Femur (tissue), 1 donor: ENCODE measurements at regions not wholly inside any gene's neighbourhood (a gene's known extent, or its start where the extent isn't known, plus 50 kb on each side); places are given as distances from the start of the nearest gene placed in this dataset.

Source experiments
- DNase-seq: peaks from one replicate; pipeline ENCODE4 v3.0.0-alpha.2; 2017

DNA sequence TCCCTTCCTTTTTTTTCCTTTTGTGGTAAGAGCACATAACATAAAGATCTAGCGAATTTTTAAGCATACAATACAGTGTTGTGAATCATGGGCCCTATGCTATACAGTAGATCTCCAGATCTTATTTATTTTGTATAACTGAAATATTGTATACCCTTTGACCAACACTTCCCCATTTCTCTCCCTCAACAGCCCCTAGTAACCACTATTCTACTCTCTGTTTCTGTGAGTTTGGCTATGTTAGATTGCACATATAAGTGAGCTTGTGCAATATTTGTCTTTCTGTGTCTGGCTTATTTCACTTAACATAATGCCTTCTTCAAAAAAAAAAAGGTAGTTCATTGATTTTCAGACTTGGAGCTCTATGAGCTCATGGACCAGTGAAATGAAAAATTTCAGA is 180.5 kb downstream of the C11orf91 start:
- DNase-seq: no peak

DNA sequence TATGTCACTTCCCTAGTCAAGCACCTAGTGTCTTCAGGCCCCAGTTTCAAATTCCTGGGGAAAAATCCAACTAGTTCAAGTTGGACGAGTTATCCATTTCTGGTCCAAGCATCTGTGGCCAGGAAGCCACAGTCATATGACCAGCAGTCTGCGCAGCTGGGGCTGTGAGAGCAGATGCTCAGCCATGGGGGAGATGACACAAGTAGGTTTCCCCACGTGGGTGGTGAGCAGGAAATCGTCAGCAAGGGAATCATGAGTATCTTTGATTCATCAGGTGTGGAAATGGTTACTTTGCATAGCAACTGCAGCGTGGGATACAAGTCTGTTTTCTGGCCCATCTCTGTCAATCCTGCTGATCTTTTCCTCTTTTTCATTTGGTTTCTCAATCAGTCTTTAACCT is 185.3 kb downstream of the C11orf91 start:
- DNase-seq: peak; percentile 28

DNA sequence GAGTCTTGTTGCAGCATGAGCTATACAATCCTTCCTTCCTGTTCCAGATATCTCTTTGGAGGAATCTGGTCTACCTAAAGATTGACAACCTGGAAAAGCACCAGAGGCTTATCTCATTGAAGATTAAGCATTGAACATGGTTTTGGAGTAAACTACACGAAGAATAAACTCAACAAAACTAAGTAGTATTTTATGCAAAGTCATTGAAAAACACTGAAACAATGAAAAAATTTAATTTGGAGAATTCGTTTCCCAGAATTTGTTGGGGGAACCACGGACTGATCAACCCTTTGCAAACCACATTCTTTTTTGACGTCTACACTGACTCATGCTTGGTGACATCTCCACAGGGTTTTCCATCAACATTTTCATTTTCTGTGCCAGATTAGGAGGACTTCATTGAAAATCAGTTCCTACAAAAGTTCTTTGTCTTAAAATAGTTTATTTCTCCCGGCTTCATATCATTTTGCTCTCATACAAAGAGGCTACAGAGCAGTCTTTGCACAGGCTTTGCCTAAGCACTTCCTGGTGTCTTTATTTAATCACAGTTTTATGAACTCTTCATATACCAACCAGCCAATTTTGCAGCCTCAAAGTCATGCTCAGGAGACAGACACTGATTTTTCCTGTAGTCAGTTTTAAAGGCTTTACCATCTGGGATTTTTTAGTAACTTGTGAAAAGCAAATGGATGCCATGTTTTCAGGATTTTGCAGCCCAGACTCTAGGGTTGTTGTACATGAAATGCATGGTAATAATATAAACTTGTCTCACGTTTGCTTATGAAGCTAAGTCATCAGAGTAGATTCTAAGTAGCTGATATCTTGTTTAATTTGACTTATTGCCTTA is 186.3 kb downstream of the C11orf91 start:
- DNase-seq: no peak

DNA sequence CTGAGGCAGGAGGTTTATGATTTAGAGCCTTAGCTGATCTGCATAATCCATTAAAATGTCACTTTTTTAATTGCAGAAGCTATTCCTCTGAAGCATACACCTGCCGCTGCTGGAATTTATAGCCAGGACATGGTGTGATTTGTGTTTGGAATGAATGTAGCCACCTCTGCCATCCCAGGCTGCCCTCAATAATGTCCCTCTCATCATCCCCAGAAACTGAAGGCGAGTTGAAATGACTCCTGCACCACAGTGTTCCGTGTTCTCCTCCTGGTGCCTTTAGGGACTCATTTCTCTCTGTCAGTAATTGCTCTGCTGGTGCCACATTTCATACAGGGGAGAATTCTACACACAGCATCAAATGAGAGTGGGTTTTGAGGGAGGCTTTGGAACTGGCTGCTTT is 191.0 kb downstream of the C11orf91 start:
- DNase-seq: no peak

- no peak for DNase-seq
Observed at GRCh38 chr11:33507967-33508366, 192.7 kb downstream of the C11orf91 start.

- no peak for DNase-seq
Observed at GRCh38 chr11:33507356-33507755, 193.3 kb downstream of the C11orf91 start.

GRCh38 chr11:33505093-33505492 is 195.5 kb downstream of the C11orf91 start:
- no peak for DNase-seq

GRCh38 chr11:33500861-33501479 is 199.7 kb downstream of the C11orf91 start:
- no peak for DNase-seq

GRCh38 chr11:33500332-33500731 is 200.3 kb downstream of the C11orf91 start:
- no peak for DNase-seq

- no peak for DNase-seq
Observed at GRCh38 chr11:33492596-33492995, 208.0 kb downstream of the C11orf91 start.

DNA sequence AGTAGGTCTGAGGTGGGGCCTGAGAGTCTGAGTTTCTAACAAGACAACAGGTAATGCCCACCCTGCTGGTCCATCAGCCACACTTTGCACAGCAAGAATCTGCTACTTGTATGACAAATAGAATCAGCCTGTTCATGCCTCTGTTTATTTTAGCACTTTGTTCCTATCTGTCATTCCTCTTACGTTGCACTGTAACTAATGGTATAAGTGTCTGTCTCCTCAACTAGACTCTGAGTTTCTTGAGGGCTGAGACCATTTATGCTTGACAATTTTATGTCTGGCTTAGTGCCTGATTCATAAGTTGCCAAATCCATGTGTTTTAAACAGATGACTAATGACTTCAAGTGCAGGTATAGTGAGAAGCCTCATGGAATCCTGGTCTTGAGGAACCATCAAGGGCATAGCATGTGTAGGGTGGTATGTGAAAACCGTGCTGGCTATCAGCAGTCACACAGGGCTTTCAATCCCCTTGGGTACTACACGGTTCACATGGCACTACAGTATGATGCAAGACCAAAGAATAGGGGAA is 209.7 kb downstream of the C11orf91 start:
- DNase-seq: no peak

GRCh38 chr11:33488971-33489370 is 211.7 kb downstream of the C11orf91 start:
- DNase-seq: no peak

DNA sequence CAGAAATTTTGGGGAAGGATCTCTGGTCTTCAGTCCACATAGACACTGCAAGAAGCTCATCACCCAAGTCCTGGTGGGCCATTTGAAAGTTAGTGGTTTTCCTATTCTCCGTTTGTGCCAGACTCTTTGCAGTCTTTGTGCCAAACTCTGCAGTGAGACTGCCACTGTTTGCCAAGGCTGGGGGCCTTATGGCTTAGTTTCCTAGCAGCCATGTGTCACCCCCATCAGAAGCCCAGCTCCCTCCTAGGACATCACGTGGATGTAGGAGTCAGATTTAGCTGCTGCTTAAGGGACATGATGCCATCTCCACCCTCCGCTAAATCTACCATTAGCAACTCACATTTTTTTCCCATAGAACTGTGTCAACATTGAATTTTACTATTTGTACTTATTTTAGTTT is 220.0 kb downstream of the C11orf91 start:
- no peak for DNase-seq

- DNase-seq: no peak
Observed at GRCh38 chr11:33479231-33479630, 221.4 kb downstream of the C11orf91 start.

DNA sequence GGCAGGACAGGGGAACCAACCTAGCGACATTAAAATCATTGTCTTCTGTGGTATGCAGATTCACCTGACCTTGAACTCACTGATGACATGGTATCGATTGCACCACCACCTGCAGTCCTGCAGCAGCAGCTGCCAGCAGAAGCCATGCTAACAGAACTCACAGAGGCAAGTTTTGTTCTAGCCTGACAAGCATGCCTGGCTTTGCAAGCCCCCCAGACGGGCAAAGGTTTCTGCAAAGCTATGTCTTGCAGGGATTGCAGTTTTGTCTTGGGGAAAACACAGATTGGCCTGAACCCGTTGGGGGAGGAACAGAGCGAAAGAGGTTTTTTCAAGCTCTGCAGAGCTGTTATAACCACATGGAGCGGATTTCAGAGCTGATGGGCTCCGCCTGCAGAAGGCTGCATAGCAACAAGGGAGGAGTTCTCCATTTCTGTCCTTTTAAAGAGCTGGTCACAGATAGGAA is 221.0 kb downstream of the HIPK3 start:
- DNase-seq: no peak

DNA sequence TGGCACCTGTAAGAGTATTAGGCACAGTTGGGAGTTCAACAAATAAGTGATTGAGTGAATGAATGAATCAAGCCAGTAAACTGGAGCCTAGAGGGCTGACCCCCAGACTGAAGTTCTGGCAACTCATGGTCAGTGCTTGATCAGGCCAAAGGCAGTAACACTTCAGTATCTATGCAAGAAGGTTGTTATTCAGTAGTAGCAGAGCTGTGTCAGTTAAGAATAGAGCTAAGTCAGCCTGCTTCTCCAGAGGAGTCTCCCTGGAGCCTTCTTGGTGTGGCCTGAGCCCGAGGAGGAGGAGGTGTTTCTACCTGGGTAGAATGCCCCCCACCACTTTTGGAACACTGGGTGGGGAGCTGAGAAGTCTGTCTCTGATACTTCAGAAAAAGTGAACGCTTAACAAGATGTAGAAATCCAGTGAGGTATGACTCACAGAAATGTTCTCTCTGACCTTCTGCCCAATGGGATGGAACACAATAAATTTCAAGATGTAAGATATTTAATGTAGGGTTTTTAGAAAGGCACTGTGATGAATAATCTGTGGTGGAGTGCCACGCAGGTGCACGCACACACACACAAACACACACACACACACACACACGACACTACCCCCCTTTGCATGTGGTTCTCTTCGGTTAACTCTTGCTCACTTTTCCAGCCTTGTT is 219.9 kb downstream of the HIPK3 start:
- DNase-seq: no peak

DNA sequence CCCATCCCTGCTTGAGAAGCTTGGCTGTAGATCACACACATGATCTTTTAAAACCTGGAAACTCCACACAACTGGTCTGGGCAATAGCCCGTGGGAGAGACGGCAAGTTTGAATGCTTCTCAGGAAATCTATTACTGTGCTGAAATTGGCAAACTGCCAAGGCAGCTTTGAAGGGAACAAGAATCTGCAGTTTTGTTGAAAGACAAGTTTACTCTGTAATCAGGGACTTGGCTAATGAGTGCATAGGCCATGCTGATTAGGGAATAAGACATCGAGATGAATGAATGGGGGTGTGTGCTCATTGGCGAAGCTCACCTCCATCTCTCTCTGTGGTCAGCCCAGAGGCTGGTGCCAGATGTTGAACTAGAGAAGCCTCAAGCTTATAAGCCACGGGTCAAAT is 218.8 kb downstream of the HIPK3 start:
- DNase-seq: peak; percentile 26

DNA sequence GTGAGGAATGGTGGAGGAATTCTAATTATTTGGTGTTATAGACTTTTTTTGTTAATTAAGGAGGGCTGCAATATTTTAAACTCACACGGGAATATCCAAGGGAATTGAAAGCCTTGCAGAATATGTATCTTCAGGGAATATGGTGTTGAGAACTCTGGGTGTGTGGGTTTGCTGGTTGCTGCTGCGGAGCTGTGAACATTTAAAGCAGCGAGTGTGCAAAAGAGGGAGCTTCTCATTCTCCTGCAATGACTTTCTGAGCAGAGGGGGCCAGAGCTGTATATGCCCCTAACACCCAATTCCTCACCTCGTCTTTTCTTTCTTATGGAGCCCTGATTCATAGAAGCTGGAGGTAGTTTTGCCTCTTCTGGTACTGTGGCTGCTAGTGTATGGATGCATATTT is 217.7 kb downstream of the HIPK3 start:
- no peak for DNase-seq

DNA sequence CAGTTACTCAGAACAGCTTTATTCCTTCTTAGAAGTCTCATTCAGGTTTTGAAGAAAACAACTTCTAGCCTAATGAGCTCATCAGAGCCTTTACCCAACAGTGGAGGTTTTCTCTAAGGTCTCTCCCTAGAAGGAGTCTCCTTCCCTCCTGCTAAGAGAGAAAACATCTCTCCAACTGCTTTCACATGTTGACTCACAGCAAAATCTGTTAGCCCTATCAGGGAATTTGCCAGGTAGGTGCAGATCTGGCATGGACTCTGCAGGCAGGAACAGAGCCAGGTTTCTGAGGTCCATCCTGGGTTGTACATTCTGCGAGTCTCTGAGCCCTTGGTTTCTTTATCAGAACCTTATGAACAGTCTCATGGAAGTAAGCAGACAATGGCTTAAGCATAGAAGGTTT is 214.4 kb downstream of the HIPK3 start:
- no peak for DNase-seq

- no peak for DNase-seq
Observed at GRCh38 chr11:33467966-33468365, 210.8 kb downstream of the HIPK3 start.

DNA sequence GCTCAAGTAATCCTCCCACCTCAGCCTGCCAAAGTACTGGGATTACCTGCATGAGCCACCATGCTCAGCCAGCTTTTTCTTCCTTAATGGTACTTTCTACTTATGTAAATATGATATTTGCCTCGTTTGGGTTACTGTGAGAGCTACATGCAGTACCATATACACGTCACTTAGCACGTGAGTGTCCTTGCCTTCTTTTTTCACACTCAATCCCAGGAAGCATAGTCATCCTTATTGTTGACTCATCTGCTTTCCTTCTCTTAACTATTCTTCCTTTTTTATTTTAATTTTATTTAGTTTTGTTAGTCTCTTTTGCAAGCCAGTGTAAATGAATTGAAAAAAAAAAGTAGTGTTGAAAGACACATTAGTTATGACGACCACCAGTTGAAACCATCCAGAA is 205.9 kb downstream of the HIPK3 start:
- no peak for DNase-seq

GRCh38 chr11:33461369-33462125 is 204.4 kb downstream of the HIPK3 start:
- DNase-seq: no peak

- no peak for DNase-seq
Observed at GRCh38 chr11:33457948-33458347, 200.8 kb downstream of the HIPK3 start.
